H7 (cell line): ENCODE measurements at regions not wholly inside any gene's neighbourhood (a gene's known extent, or its start where the extent isn't known, plus 50 kb on each side); places are given as distances from the start of the nearest gene placed in this dataset.
A peak's percentile ranks its signal among the peaks of the same experiment; 100 is the strongest.

Experiments used
- DNase-seq: peaks from one replicate; pipeline ENCODE4 v3.0.0; 2012
- H3K27me3 ChIP-seq: 2 replicates; pipeline ENCODE4 v1.6.0; 2011; ENCODE audit warnings: mild to moderate bottlenecking, low read length; ENCODE audit not compliant: control insufficient read depth, insufficient read depth
- H3K36me3 ChIP-seq: replicated peaks from 2 replicates; pipeline ENCODE4 v1.5.1; 2011; ENCODE audit warnings: low read length; ENCODE audit not compliant: control insufficient read depth, insufficient read depth
- H3K4me3 ChIP-seq: 2 replicates; pipeline ENCODE4 v1.5.1; 2011; ENCODE audit warnings: low read depth, mild to moderate bottlenecking, control low read depth, low read length, moderate library complexity; ENCODE audit not compliant: insufficient read depth

GRCh38 chr20:12786276-12786675 lies 222.5 kb upstream of the SPTLC3 start:
- Histone ChIP-seq H3K27me3 (no peaks in the 10 kb centered on the region), H3K36me3 (no peaks in the 10 kb centered on the region), H3K4me3 (no peak overlapping the region)
- no peak for DNase-seq

- no peak overlapping the region for H3K4me3 ChIP-seq
- H3K27me3 ChIP-seq, result no peaks in the 10 kb centered on the region
- no peaks in the 10 kb centered on the region for H3K36me3 ChIP-seq
- no peak for DNase-seq
These were observed 220.0 kb upstream of the SPTLC3 start for GRCh38 chr20:12788632-12789299.

- Histone ChIP-seq H3K36me3 (no peaks in the 10 kb centered on the region), H3K27me3 (no peaks in the 10 kb centered on the region), H3K4me3 (no peak overlapping the region)
- no peak for DNase-seq
These were observed 217.9 kb upstream of the SPTLC3 start for GRCh38 chr20:12790859-12791258.

GRCh38 chr20:12798286-12798685 lies 210.5 kb upstream of the SPTLC3 start:
- Histone ChIP-seq H3K36me3 (no peaks in the 10 kb centered on the region), H3K27me3 (no peaks in the 10 kb centered on the region), H3K4me3 (no peak overlapping the region)
- peak; percentile 54 for DNase-seq

- no peaks in the 10 kb centered on the region for H3K36me3 ChIP-seq
- no peak overlapping the region for H3K4me3 ChIP-seq
- no peaks in the 10 kb centered on the region for H3K27me3 ChIP-seq
- no peak for DNase-seq
These were observed 200.7 kb upstream of the SPTLC3 start for GRCh38 chr20:12808006-12808567.

GRCh38 chr20:12815231-12815768 lies 193.5 kb upstream of the SPTLC3 start:
- Histone ChIP-seq H3K36me3 (no peaks in the 10 kb centered on the region), H3K4me3 (no peak overlapping the region), H3K27me3 (no peaks in the 10 kb centered on the region)
- DNase-seq, result no peak

- Histone ChIP-seq H3K36me3 (no peaks in the 10 kb centered on the region), H3K4me3 (no peak overlapping the region), H3K27me3 (no peaks in the 10 kb centered on the region)
- no peak for DNase-seq
These were observed 192.9 kb upstream of the SPTLC3 start for GRCh38 chr20:12815778-12816408.

GRCh38 chr20:12821249-12821648 lies 187.5 kb upstream of the SPTLC3 start:
- H3K27me3 ChIP-seq, result no peaks in the 10 kb centered on the region
- DNase-seq, result no peak
- H3K36me3 ChIP-seq, result no peaks in the 10 kb centered on the region
- H3K4me3 ChIP-seq, result no peak overlapping the region

GRCh38 chr20:12823734-12824133 lies 185.0 kb upstream of the SPTLC3 start:
- H3K4me3 ChIP-seq, result no peak overlapping the region
- DNase-seq, result no peak
- H3K27me3 ChIP-seq, result no peaks in the 10 kb centered on the region
- no peaks in the 10 kb centered on the region for H3K36me3 ChIP-seq

GRCh38 chr20:12824328-12825225 lies 184.2 kb upstream of the SPTLC3 start:
- no peaks in the 10 kb centered on the region for H3K36me3 ChIP-seq
- no peak overlapping the region for H3K4me3 ChIP-seq
- H3K27me3 ChIP-seq, result no peaks in the 10 kb centered on the region

GRCh38 chr20:12825226-12825595 lies 183.6 kb upstream of the SPTLC3 start:
- no peak for DNase-seq
- H3K36me3 ChIP-seq, result no peaks in the 10 kb centered on the region
- H3K4me3 ChIP-seq, result no peak overlapping the region
- no peaks in the 10 kb centered on the region for H3K27me3 ChIP-seq

More at GRCh38 chr20:12824328-12825225, 184.2 kb upstream of the SPTLC3 start:
- no peak for DNase-seq

GRCh38 chr20:12827816-12828385 lies 180.9 kb upstream of the SPTLC3 start:
- H3K36me3 ChIP-seq, result no peaks in the 10 kb centered on the region
- DNase-seq, result peak; percentile 21
- H3K4me3 ChIP-seq, result no peak overlapping the region
- no peaks in the 10 kb centered on the region for H3K27me3 ChIP-seq

- H3K36me3 ChIP-seq, result no peaks in the 10 kb centered on the region
- DNase-seq, result no peak
- no peak overlapping the region for H3K4me3 ChIP-seq
- no peaks in the 10 kb centered on the region for H3K27me3 ChIP-seq
These were observed 179.6 kb upstream of the SPTLC3 start for GRCh38 chr20:12829170-12829569.

GRCh38 chr20:12833861-12834260 lies 174.9 kb upstream of the SPTLC3 start:
- Histone ChIP-seq H3K4me3 (no peak overlapping the region), H3K36me3 (no peaks in the 10 kb centered on the region), H3K27me3 (no peaks in the 10 kb centered on the region)
- DNase-seq, result no peak
